ENCODE measurements at regions not wholly inside any gene's neighbourhood (a gene's known extent, or its start where the extent isn't known, plus 50 kb on each side); places are given as distances from the start of the nearest gene placed in this dataset.
"Not testable (repeated sequence)": the region's sequence is repeated elsewhere in the genome, so short reads cannot be mapped to it uniquely, and the experiment has no call there.

- TF ChIP-seq, protein P1, sequence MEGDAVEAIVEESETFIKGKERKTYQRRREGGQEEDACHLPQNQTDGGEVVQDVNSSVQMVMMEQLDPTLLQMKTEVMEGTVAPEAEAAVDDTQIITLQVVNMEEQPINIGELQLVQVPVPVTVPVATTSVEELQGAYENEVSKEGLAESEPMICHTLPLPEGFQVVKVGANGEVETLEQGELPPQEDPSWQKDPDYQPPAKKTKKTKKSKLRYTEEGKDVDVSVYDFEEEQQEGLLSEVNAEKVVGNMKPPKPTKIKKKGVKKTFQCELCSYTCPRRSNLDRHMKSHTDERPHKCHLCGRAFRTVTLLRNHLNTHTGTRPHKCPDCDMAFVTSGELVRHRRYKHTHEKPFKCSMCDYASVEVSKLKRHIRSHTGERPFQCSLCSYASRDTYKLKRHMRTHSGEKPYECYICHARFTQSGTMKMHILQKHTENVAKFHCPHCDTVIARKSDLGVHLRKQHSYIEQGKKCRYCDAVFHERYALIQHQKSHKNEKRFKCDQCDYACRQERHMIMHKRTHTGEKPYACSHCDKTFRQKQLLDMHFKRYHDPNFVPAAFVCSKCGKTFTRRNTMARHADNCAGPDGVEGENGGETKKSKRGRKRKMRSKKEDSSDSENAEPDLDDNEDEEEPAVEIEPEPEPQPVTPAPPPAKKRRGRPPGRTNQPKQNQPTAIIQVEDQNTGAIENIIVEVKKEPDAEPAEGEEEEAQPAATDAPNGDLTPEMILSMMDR (IDR thresholded peaks at IDR 0.05), result not testable (repeated sequence)
- not testable (repeated sequence) for TF ChIP-seq ZFX (IDR thresholded peaks at IDR 0.05; ENCODE audit: borderline replicate concordance)
Measured at GRCh38 chr1:146443871-146444222, 215.0 kb upstream of the NOTCH2NLA start.
